AG10803 (cell line): ENCODE measurements at regions not wholly inside any gene's neighbourhood (a gene's known extent, or its start where the extent isn't known, plus 50 kb on each side); places are given as distances from the start of the nearest gene placed in this dataset.

Experiments
- DNase-seq: peaks from one replicate; pipeline ENCODE4 v3.0.0; 2010; ENCODE audit warnings: low read depth
- H3K4me3 ChIP-seq: 2 replicates; pipeline ENCODE4 v1.5.1; 2011; ENCODE audit warnings: mild to moderate bottlenecking, low read length, control low read depth
- TF ChIP-seq, protein P1 (sequence below): conservative IDR thresholded peaks from 2 replicates; pipeline ENCODE4 v1.5.1; 2011; ENCODE audit warnings: mild to moderate bottlenecking, low read length, control low read depth, inconsistent platforms

DNA sequence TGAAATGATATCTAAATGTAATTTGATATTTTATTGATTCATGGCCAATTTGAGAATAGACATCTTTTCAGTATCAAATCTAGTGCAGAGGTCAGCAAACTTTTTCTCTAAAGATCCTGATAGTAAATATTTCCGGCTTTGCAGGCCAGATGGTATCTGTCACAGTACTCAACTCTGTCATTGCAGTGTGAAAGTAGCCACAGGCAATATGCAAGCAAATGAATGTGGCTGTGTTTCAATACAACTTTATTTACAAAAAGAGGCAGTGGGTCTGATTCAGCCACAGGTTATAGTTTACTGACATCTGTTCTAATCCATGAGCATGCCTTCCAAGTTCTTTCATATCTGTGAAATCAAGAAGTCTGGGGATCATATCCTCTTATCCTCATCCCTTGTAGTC, 221.2 kb downstream of the PRDM2 start:
- no peak overlapping the region for H3K4me3 ChIP-seq
- DNase-seq = no peak
- TF ChIP-seq, protein P1, sequence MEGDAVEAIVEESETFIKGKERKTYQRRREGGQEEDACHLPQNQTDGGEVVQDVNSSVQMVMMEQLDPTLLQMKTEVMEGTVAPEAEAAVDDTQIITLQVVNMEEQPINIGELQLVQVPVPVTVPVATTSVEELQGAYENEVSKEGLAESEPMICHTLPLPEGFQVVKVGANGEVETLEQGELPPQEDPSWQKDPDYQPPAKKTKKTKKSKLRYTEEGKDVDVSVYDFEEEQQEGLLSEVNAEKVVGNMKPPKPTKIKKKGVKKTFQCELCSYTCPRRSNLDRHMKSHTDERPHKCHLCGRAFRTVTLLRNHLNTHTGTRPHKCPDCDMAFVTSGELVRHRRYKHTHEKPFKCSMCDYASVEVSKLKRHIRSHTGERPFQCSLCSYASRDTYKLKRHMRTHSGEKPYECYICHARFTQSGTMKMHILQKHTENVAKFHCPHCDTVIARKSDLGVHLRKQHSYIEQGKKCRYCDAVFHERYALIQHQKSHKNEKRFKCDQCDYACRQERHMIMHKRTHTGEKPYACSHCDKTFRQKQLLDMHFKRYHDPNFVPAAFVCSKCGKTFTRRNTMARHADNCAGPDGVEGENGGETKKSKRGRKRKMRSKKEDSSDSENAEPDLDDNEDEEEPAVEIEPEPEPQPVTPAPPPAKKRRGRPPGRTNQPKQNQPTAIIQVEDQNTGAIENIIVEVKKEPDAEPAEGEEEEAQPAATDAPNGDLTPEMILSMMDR = no peak

DNA sequence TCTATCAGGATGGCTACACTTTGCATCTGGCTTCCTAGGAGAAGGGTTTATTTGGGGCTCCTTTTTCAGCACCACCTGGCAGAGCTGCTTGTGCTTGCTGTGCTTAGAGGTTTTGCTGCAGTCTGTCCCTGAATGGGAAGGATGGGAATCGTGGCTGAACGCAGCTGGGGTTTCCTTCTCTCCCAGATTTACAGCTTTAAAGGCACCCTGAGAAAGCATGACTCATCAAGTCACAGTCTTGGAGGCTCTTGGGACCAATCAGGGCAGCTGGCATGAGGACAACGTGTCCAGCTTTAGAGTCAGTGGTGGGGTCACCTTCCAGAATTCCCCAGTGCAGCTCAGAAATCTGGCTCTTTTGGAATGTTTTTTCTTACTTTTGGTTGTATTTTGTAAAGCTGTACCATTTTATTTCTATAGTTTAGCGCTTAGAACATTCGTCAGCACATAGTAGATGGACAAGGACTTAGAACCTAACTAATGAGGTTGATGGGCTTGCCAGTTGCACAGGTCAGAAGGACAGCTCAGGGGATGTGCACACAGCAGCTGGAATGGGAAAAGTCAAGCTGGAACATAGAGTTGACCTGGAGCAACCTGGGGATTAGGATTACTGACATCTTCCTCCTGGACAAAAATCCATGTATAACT, 222.6 kb downstream of the PRDM2 start:
- TF ChIP-seq, protein P1 = no peak
- DNase-seq = no peak

DNA sequence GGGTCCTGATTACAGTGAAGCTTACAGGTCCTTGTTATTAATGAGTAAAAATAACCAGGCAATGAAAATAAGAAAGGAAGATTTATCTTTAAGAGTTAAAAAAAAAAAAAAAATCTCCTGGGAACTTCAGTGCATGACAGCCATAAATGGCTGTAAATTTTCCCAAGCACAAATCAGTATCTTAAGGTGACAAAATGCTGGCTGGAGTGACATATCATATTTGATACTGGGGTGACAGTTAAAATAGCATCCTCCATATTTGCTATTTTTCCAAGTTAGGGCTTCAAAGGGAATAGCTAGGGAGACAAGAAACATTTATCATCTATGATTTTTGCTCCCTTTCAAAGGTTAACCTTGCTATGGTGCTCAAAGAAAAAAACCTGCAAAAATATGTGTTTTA, 226.6 kb downstream of the PRDM2 start:
- TF ChIP-seq, protein P1 = no peak
- DNase-seq = no peak
- no peak overlapping the region for H3K4me3 ChIP-seq

More for the DNA sequence above, 222.6 kb downstream of the PRDM2 start:
- H3K4me3 ChIP-seq = no peak overlapping the region

DNA sequence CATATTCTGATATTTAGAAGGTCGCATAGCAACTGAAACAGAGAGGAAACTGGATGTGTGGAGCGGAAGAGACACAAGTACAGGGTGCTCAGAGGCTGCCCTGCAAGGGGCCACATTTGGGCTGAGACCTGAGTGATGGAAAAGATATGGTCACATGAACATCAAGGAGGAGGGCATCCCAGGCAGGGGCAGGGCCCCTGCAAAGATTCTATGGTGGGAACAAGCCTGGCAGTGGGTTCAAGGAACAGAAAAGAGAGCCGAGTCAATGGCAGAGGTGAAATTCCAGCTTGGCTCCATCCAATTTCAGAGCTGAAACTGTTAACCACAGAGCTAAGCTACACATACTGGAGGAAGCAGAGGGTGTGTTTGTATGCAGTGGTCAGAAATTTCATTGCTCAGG, 227.7 kb downstream of the PRDM2 start:
- TF ChIP-seq, protein P1 = no peak
- no peak for DNase-seq
- no peak overlapping the region for H3K4me3 ChIP-seq

DNA sequence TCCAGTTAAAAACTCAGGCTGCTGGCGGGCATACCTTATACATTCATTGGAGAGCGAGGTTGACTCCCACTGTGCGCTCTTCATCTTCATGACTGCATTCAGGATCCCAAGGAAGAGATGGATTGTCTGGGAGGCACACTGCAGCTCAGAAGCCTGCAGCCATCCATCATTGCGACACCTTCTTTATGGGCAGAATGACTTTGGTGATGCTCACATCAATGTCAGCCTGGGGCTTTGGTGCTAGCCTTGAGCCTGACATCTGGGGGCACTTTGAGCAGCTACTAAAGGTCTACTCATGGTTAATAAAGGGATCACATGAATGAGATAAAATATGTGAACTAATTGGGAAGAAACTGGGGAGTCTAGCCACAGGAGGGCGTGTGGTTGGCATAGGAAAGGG, 229.3 kb downstream of the PRDM2 start:
- no peak overlapping the region for H3K4me3 ChIP-seq
- no peak for DNase-seq
- TF ChIP-seq, protein P1 = no peak

DNA sequence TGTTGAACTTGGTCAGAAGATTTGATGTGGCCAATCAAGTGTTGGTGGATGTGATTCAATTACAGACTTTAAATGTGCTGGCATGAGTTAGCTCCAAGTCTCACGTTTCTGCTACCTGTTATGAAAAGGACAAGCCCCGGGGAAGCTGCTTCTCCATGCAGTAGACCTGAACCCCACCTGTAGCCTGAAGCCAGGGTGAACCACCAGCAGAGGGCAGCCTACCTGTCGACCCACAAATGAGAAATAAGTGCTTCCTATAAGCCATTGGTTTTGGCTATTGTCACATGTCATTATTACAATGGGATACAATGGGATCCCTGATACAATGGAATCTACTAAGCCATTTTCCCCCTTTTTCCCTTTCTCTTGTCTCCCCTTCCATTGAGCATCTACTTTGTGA, 230.2 kb downstream of the PRDM2 start:
- TF ChIP-seq, protein P1 = no peak; the same call in 1 of the 2 replicates
- no peak overlapping the region for H3K4me3 ChIP-seq
- no peak for DNase-seq

DNA sequence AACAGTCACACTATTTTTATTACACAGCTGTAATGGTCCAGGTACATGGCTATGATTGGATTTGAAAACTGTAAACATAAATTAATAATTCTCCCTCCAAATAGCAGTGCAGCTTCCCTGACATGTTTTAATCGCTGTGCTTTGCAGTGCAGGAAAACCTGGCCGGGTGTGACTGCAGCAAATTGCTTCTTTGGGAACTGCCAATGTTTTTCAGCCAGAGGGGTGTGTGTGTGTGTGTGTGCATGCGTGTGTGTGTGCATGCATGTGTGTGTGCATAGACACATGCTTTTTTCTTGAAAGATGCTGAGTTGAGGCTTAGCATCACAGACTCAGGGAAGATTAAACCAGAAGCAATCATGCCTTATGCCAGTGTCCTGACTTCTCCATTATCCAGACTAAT, 231.2 kb downstream of the PRDM2 start:
- TF ChIP-seq, protein P1 = no peak
- DNase-seq = no peak
- no peak overlapping the region for H3K4me3 ChIP-seq
